ENCODE measurements at regions not wholly inside any gene's neighbourhood (a gene's known extent, or its start where the extent isn't known, plus 50 kb on each side); places are given as distances from the start of the nearest gene placed in this dataset.

DNA sequence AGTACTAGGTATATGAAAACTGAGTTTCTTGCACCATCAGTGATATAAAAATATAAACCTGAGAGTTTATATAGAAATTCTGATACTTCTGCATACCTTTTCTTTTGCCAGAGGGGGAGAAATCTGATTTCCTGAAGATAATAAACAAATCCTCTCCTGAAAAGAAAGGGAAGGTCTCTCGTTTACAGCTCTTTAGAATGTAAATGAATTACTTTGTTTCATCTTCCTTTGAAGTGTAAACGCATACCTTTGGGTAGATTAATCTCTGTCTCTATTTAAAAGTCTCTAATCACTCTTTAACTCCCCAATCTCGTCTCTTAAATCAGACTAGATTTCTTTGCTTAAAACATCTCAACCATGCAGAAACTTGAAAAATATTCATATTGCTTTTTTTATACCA, 1092.9 kb downstream of the SLITRK5 start:
- intact Hi-C loops (cut with micrococcal nuclease), result no loop called here
- Histone ChIP-seq H3K4me1 (no peaks in the 10 kb centered on the region), H3K9me3 (replicated peaks) (no peaks in the 10 kb centered on the region), H3K4me3 (no peak overlapping the region), H3K27ac (replicated peaks) (no peak overlapping the region), H3K27me3 (ENCODE audit: low read depth) (no peaks in the 10 kb centered on the region), H3K36me3 (no peaks in the 10 kb centered on the region)
- no peak for DNase-seq
- TF ChIP-seq, protein P1, sequence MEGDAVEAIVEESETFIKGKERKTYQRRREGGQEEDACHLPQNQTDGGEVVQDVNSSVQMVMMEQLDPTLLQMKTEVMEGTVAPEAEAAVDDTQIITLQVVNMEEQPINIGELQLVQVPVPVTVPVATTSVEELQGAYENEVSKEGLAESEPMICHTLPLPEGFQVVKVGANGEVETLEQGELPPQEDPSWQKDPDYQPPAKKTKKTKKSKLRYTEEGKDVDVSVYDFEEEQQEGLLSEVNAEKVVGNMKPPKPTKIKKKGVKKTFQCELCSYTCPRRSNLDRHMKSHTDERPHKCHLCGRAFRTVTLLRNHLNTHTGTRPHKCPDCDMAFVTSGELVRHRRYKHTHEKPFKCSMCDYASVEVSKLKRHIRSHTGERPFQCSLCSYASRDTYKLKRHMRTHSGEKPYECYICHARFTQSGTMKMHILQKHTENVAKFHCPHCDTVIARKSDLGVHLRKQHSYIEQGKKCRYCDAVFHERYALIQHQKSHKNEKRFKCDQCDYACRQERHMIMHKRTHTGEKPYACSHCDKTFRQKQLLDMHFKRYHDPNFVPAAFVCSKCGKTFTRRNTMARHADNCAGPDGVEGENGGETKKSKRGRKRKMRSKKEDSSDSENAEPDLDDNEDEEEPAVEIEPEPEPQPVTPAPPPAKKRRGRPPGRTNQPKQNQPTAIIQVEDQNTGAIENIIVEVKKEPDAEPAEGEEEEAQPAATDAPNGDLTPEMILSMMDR (IDR thresholded peaks at IDR 0.05; ENCODE audit: borderline replicate concordance), result no peak

DNA sequence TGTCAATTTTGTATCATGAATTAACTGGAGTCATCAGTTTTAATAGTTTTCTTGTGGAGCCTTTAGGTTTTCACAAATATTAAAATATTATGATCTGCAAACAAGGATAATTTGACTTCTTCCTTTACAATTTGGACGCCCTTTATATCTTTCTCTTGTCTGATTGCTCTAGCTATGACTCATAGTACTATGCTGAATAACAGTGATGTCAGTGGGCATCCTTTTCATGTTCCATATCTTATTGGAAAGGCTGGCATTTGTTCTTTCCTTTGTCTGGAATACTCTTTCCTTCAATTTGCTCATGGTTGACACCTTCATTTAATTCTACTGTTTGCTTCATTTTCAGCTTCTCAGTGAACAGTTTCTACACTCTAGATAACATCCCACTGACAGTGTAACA, 1129.3 kb downstream of the SLITRK5 start:
- intact Hi-C loops (cut with micrococcal nuclease), result no loop called here
- H3K4me1 ChIP-seq, result no peaks in the 10 kb centered on the region
- peaks cover 4% of the 10 kb centered on the region for H3K9me3 ChIP-seq (replicated peaks)
- DNase-seq, result no peak
- H3K4me3 ChIP-seq, result no peak overlapping the region
- H3K36me3 ChIP-seq, result no peaks in the 10 kb centered on the region
- H3K27me3 ChIP-seq (ENCODE audit: low read depth), result no peaks in the 10 kb centered on the region
- TF ChIP-seq, protein P1 (IDR thresholded peaks at IDR 0.05; ENCODE audit: borderline replicate concordance), result no peak
- no peak overlapping the region for H3K27ac ChIP-seq (replicated peaks)

- no peaks in the 10 kb centered on the region for H3K36me3 ChIP-seq
These were observed 1130.2 kb downstream of the SLITRK5 start for GRCh38 chr13:88801361-88801760.

GRCh38 chr13:88802886-88803285, 1131.7 kb downstream of the SLITRK5 start:
- DNase-seq, result no peak
- H3K27me3 ChIP-seq (ENCODE audit: low read depth), result no peaks in the 10 kb centered on the region
- H3K27ac ChIP-seq (replicated peaks), result no peak overlapping the region
- no peaks in the 10 kb centered on the region for H3K4me1 ChIP-seq
- H3K9me3 ChIP-seq (replicated peaks), result peaks cover 4% of the 10 kb centered on the region
- H3K36me3 ChIP-seq, result no peaks in the 10 kb centered on the region
- intact Hi-C loops (cut with micrococcal nuclease), result no loop called here
- H3K4me3 ChIP-seq, result no peak overlapping the region
- TF ChIP-seq, protein P1 (IDR thresholded peaks at IDR 0.05; ENCODE audit: borderline replicate concordance), result no peak

More at GRCh38 chr13:88801361-88801760, 1130.2 kb downstream of the SLITRK5 start:
- H3K4me1 ChIP-seq, result no peaks in the 10 kb centered on the region
- no peaks in the 10 kb centered on the region for H3K27me3 ChIP-seq (ENCODE audit: low read depth)
- TF ChIP-seq, protein P1 (IDR thresholded peaks at IDR 0.05; ENCODE audit: borderline replicate concordance), result no peak
- no peak overlapping the region for H3K4me3 ChIP-seq
- intact Hi-C loops (cut with micrococcal nuclease), result no loop called here
- H3K27ac ChIP-seq (replicated peaks), result no peak overlapping the region
- DNase-seq, result no peak
- peaks cover 4% of the 10 kb centered on the region for H3K9me3 ChIP-seq (replicated peaks)

DNA sequence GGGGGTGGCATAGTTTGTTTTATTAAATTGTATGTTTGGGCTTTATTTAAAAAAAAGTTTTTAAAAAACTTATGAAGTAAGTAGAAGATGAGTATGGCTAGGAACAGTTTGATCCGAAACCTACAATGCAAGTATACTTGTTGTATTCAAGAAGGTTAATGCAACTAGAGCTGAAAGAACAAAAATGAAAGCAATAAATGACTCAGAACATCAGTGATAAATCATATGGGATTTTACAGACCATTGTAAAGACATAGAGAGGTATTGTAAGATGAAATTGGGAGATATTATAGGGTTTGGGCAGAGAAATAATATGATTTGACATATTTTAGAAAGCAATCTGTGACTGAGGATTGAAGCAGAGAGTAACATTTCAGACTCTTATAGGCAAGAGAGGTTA, 1135.3 kb downstream of the SLITRK5 start:
- H3K4me1 ChIP-seq, result no peaks in the 10 kb centered on the region
- no peak for DNase-seq
- peaks cover 18% of the 10 kb centered on the region for H3K9me3 ChIP-seq (replicated peaks)
- no peaks in the 10 kb centered on the region for H3K27me3 ChIP-seq (ENCODE audit: low read depth)
- no peaks in the 10 kb centered on the region for H3K36me3 ChIP-seq
- TF ChIP-seq, protein P1 (IDR thresholded peaks at IDR 0.05; ENCODE audit: borderline replicate concordance), result no peak
- H3K4me3 ChIP-seq, result no peak overlapping the region
- intact Hi-C loops (cut with micrococcal nuclease), result no loop called here
- no peak overlapping the region for H3K27ac ChIP-seq (replicated peaks)

GRCh38 chr13:88817560-88817959, 1146.4 kb downstream of the SLITRK5 start:
- H3K9me3 ChIP-seq (replicated peaks), result peaks cover 30% of the 10 kb centered on the region
- H3K27me3 ChIP-seq (ENCODE audit: low read depth), result no peaks in the 10 kb centered on the region
- no peak overlapping the region for H3K27ac ChIP-seq (replicated peaks)
- DNase-seq, result no peak
- TF ChIP-seq, protein P1 (IDR thresholded peaks at IDR 0.05; ENCODE audit: borderline replicate concordance), result no peak
- H3K4me1 ChIP-seq, result no peaks in the 10 kb centered on the region
- H3K4me3 ChIP-seq, result no peak overlapping the region
- intact Hi-C loops (cut with micrococcal nuclease), result no loop called here
- H3K36me3 ChIP-seq, result no peaks in the 10 kb centered on the region

Measured in left ventricle myocardium inferior (tissue), 1 donor.